ENCODE measurements at regions not wholly inside any gene's neighbourhood (a gene's known extent, or its start where the extent isn't known, plus 50 kb on each side); places are given as distances from the start of the nearest gene placed in this dataset.

- no peaks in the 10 kb centered on the region for H3K36me3 Mint-ChIP-seq (ENCODE audit: low read depth)
Measured at GRCh38 chr18:30343090-30343489, 699.5 kb downstream of the DSC3 start.

DNA sequence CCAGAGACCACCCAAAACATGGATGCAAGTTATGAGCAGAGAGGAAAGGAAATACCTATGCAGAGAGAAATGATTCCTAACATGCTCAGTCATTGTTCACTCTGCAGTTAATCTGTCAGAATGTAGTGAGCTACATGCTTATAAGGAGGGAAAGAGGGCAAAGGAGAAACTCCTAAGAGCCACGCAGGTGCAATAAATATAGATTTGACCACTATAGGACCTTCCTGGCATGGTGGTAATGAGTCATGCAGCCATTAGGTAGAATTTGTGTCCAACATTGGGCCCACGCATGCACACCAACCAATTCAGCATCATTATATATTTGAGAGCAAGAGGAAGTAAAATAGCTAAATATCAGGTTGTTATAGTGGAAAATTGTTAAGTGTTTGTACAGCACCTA lies 699.9 kb downstream of the DSC3 start:
- Mint-ChIP-seq H3K9me3 (ENCODE audit: insufficient read depth) (no peaks in the 10 kb centered on the region), H3K27me3 (ENCODE audit: low read depth) (no peaks in the 10 kb centered on the region), H3K36me3 (ENCODE audit: low read depth) (no peaks in the 10 kb centered on the region), H3K27ac (no peak overlapping the region), H3K4me1 (ENCODE audit: low read depth) (no peaks in the 10 kb centered on the region), H3K4me3 (no peak overlapping the region)
- CTCF ChIA-PET, result no interaction called here
- ATAC-seq (no peak), DNase-seq (no peak)
- POLR2A ChIA-PET, result no interaction called here

More at GRCh38 chr18:30343090-30343489, 699.5 kb downstream of the DSC3 start:
- ChIA-PET CTCF (no interaction called here), POLR2A (no interaction called here)
- DNase-seq (no peak), ATAC-seq (no peak)
- H3K4me3 Mint-ChIP-seq, result no peak overlapping the region
- no peaks in the 10 kb centered on the region for H3K9me3 Mint-ChIP-seq (ENCODE audit: insufficient read depth)
- no peaks in the 10 kb centered on the region for H3K4me1 Mint-ChIP-seq (ENCODE audit: low read depth)
- H3K27me3 Mint-ChIP-seq (ENCODE audit: low read depth), result no peaks in the 10 kb centered on the region
- H3K27ac Mint-ChIP-seq, result no peak overlapping the region

DNA sequence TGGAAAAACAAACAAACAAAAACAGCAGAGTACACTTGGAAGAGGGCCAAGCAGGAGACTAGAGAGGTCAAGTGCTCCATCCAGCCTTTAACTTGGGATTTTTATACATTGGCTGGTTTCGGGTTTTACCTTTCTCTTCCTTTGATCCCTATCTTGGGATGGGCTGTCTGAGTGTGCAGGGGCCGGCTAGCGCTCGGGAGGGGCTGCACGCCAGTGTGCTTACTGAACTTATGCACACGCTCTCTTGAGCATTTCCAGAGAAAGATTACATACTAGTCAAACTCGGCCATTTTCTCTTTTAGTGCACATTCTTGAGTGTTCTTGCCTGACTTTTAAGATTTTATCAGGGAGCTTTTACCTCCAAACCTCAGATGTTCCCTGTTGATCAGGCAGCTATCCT lies 707.8 kb downstream of the DSC3 start:
- no peak overlapping the region for H3K4me3 Mint-ChIP-seq
- DNase-seq (no peak), ATAC-seq (no peak)
- H3K27me3 Mint-ChIP-seq (ENCODE audit: low read depth), result no peaks in the 10 kb centered on the region
- H3K36me3 Mint-ChIP-seq (ENCODE audit: low read depth), result no peaks in the 10 kb centered on the region
- ChIA-PET CTCF (no interaction called here), POLR2A (no interaction called here)
- no peaks in the 10 kb centered on the region for H3K9me3 Mint-ChIP-seq (ENCODE audit: insufficient read depth)
- H3K4me1 Mint-ChIP-seq (ENCODE audit: low read depth), result no peaks in the 10 kb centered on the region
- no peak overlapping the region for H3K27ac Mint-ChIP-seq

DNA sequence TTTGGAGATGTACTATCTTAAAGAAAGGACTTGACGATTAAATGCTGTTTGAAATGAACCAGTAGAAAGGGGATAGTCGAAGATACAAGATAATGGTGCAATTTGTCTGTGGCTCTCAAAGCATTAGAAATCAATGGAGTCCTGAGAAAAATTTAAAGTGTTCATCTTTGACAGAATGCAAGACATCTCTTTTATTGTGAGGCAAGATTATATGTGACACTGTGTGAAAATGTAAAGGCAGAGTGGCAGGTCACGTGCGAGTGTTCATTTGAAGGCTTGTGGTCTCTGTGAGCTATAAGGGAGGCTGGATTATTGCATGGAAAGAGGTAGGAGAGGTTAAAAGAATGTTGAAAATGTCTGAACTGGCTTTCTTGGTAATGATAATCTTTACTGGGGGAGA lies 709.2 kb downstream of the DSC3 start:
- ChIA-PET CTCF (no interaction called here), POLR2A (no interaction called here)
- Mint-ChIP-seq H3K36me3 (ENCODE audit: low read depth) (no peaks in the 10 kb centered on the region), H3K27ac (no peak overlapping the region), H3K27me3 (ENCODE audit: low read depth) (no peaks in the 10 kb centered on the region), H3K4me1 (ENCODE audit: low read depth) (no peaks in the 10 kb centered on the region), H3K4me3 (no peak overlapping the region), H3K9me3 (ENCODE audit: insufficient read depth) (no peaks in the 10 kb centered on the region)
- DNase-seq (no peak), ATAC-seq (no peak)

GRCh38 chr18:30328839-30329238 lies 713.7 kb downstream of the DSC3 start:
- Mint-ChIP-seq H3K27ac (no peak overlapping the region), H3K9me3 (ENCODE audit: insufficient read depth) (peaks cover 3% of the 10 kb centered on the region), H3K4me3 (no peak overlapping the region), H3K36me3 (ENCODE audit: low read depth) (no peaks in the 10 kb centered on the region), H3K4me1 (ENCODE audit: low read depth) (no peaks in the 10 kb centered on the region), H3K27me3 (ENCODE audit: low read depth) (no peaks in the 10 kb centered on the region)
- no peak for DNase-seq
- CTCF ChIA-PET, result no interaction called here
- ATAC-seq, result no peak
- POLR2A ChIA-PET, result no interaction called here

- Mint-ChIP-seq H3K4me3 (no peak overlapping the region), H3K36me3 (ENCODE audit: low read depth) (no peaks in the 10 kb centered on the region), H3K4me1 (ENCODE audit: low read depth) (no peaks in the 10 kb centered on the region), H3K27ac (no peak overlapping the region), H3K9me3 (ENCODE audit: insufficient read depth) (peaks cover 7% of the 10 kb centered on the region), H3K27me3 (ENCODE audit: low read depth) (no peaks in the 10 kb centered on the region)
- ATAC-seq, result no peak
- ChIA-PET POLR2A (no interaction called here), CTCF (no interaction called here)
- DNase-seq, result no peak
Measured at GRCh38 chr18:30302181-30302580, 740.4 kb downstream of the DSC3 start.

GRCh38 chr18:30298769-30299168 lies 743.8 kb downstream of the DSC3 start:
- Mint-ChIP-seq H3K27ac (no peak overlapping the region), H3K36me3 (ENCODE audit: low read depth) (no peaks in the 10 kb centered on the region), H3K4me3 (no peak overlapping the region), H3K4me1 (ENCODE audit: low read depth) (no peaks in the 10 kb centered on the region), H3K9me3 (ENCODE audit: insufficient read depth) (peaks cover 12% of the 10 kb centered on the region), H3K27me3 (ENCODE audit: low read depth) (no peaks in the 10 kb centered on the region)
- ATAC-seq (no peak), DNase-seq (no peak)
- POLR2A ChIA-PET, result no interaction called here
- CTCF ChIA-PET, result no interaction called here

DNA sequence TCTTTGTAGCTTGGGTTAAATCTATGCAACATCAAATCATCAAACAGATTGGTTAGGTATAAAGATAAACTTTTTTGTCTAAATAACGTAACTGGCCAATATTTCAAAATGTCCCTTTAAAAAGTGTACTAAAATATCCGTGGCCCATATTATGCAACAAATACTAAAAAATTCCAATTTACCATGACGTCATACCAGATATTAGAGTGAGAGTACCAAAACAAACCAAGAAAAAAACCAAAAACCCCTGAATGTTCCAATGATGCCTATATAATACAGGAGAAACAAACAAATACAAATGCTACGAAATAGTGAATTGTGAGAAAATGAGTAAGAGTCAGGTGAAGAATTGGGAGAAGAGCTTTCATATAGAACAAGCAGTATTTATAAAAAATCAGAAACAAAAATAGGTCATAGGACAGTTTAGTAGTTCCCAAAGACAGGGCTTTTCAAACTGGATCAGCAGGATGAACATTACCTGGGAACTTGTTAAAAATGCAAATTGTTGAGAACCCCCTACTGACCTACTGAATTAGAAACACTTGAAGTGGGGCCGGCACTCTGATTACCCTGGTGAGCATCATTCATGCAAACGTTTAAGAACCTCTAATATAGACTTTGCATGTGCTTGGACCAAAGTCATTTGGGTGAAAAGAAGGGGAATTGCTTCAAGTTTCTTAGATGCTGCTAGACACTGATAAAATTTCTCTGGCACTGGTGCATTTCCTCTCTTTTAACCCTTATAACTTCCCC lies 753.7 kb downstream of the DSC3 start:
- POLR2A ChIA-PET, result no interaction called here
- Mint-ChIP-seq H3K27me3 (ENCODE audit: low read depth) (no peaks in the 10 kb centered on the region), H3K9me3 (ENCODE audit: insufficient read depth) (no peaks in the 10 kb centered on the region), H3K36me3 (ENCODE audit: low read depth) (no peaks in the 10 kb centered on the region), H3K4me1 (ENCODE audit: low read depth) (no peaks in the 10 kb centered on the region), H3K4me3 (no peak overlapping the region), H3K27ac (no peak overlapping the region)
- DNase-seq, result no peak
- ATAC-seq, result no peak
- CTCF ChIA-PET, result no interaction called here

GRCh38 chr18:30280861-30281470 lies 761.6 kb downstream of the DSC3 start:
- Mint-ChIP-seq H3K4me3 (no peak overlapping the region), H3K27ac (no peak overlapping the region), H3K4me1 (ENCODE audit: low read depth) (no peaks in the 10 kb centered on the region), H3K9me3 (ENCODE audit: insufficient read depth) (no peaks in the 10 kb centered on the region), H3K36me3 (ENCODE audit: low read depth) (no peaks in the 10 kb centered on the region), H3K27me3 (ENCODE audit: low read depth) (no peaks in the 10 kb centered on the region)
- POLR2A ChIA-PET, result interaction anchor here (0.6 kb wide), 1 partner anchor 512 kb away, joined by 3 read pairs; no protein-coding TSS in a partner anchor
- CTCF ChIA-PET, result interaction anchor here (0.9 to 2.0 kb wide), 4 partner anchors 9 to 406 kb away, joined by 3 to 7 read pairs (median 4); no protein-coding TSS in a partner anchor
- ATAC-seq, result no peak
- DNase-seq, result no peak

GRCh38 chr18:30280186-30280585 lies 762.4 kb downstream of the DSC3 start:
- Mint-ChIP-seq H3K4me3 (no peak overlapping the region), H3K36me3 (ENCODE audit: low read depth) (no peaks in the 10 kb centered on the region), H3K27me3 (ENCODE audit: low read depth) (no peaks in the 10 kb centered on the region), H3K27ac (no peak overlapping the region), H3K9me3 (ENCODE audit: insufficient read depth) (no peaks in the 10 kb centered on the region), H3K4me1 (ENCODE audit: low read depth) (no peaks in the 10 kb centered on the region)
- ChIA-PET CTCF (interaction anchor here (0.9 to 2.0 kb wide), 4 partner anchors 10 to 405 kb away, joined by 3 to 7 read pairs (median 4); no protein-coding TSS in a partner anchor), POLR2A (no interaction called here)
- DNase-seq, result no peak
- ATAC-seq, result no peak

DNA sequence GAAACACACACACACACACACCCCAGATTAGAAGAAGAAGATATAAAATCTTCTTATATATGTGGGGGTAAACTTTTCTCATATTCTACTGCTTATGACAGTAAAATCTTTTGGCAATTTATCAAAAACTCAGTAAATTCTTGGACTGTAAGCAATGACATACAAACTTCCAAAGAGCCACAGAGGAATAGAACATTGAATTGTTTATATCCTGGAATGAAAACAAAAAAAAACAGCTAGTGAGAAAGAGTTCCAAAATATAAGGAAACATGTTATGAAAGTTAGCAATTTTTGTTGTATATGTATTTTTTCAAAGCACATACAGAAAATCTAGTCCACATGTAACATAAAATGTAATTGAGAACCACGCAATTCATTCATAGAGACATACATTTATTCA lies 764.9 kb downstream of the DSC3 start:
- CTCF ChIA-PET, result no interaction called here
- no peaks in the 10 kb centered on the region for H3K4me1 Mint-ChIP-seq (ENCODE audit: low read depth)
- no peak overlapping the region for H3K27ac Mint-ChIP-seq
- H3K36me3 Mint-ChIP-seq (ENCODE audit: low read depth), result no peaks in the 10 kb centered on the region
- no peaks in the 10 kb centered on the region for H3K27me3 Mint-ChIP-seq (ENCODE audit: low read depth)
- no peaks in the 10 kb centered on the region for H3K9me3 Mint-ChIP-seq (ENCODE audit: insufficient read depth)
- POLR2A ChIA-PET, result no interaction called here
- DNase-seq, result no peak
- H3K4me3 Mint-ChIP-seq, result no peak overlapping the region
- no peak for ATAC-seq

DNA sequence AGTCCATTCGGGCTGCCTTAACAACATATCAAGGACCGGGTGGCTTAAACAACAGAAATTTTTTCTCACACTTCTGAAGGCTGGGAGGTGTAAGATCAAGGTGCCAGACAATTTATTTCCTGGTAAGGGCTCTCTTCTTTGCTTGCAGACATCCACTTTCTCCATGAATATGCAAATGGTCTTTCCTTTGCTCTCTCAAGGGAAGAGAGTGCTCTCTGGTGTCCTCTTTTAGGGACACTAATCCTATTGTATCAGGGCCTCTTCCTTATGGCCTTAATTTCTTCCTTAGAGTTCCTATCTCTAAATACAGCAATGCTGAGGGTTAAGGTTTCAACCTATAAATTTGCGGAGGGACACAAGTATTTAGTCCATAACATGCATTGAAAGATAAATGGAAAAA lies 770.8 kb downstream of the DSC3 start:
- Mint-ChIP-seq H3K9me3 (ENCODE audit: insufficient read depth) (peaks cover 9% of the 10 kb centered on the region), H3K4me1 (ENCODE audit: low read depth) (no peaks in the 10 kb centered on the region), H3K27me3 (ENCODE audit: low read depth) (no peaks in the 10 kb centered on the region), H3K27ac (no peak overlapping the region), H3K36me3 (ENCODE audit: low read depth) (no peaks in the 10 kb centered on the region), H3K4me3 (no peak overlapping the region)
- ChIA-PET CTCF (no interaction called here), POLR2A (no interaction called here)
- DNase-seq, result no peak
- no peak for ATAC-seq

DNA sequence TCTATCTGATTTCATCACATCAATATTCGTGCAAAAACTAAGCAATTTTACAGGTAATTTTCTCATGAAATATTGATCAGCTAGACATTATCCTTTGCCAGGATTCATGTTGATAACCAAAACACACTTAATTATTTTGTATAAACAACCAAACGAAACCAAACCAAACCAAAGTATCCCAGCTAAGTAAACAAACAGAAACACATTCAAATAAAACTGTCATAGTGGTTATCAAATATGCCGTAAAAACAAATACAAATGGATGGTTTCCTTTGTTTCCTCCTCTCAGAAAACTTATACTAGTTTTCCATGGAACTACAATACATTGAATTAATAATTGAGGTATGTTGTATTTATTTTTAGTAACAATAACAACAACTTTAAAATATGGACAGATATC lies 777.4 kb downstream of the DSC3 start:
- no peaks in the 10 kb centered on the region for H3K27me3 Mint-ChIP-seq (ENCODE audit: low read depth)
- ATAC-seq (no peak), DNase-seq (no peak)
- no peaks in the 10 kb centered on the region for H3K36me3 Mint-ChIP-seq (ENCODE audit: low read depth)
- no peaks in the 10 kb centered on the region for H3K4me1 Mint-ChIP-seq (ENCODE audit: low read depth)
- no peak overlapping the region for H3K4me3 Mint-ChIP-seq
- POLR2A ChIA-PET, result no interaction called here
- peaks cover 9% of the 10 kb centered on the region for H3K9me3 Mint-ChIP-seq (ENCODE audit: insufficient read depth)
- CTCF ChIA-PET, result interaction anchor here (1.1 kb wide), 1 partner anchor 16 kb away, joined by 4 read pairs; no protein-coding TSS in a partner anchor
- no peak overlapping the region for H3K27ac Mint-ChIP-seq

All from activated CD8-positive, alpha-beta T cell treated with anti-CD3 and anti-CD28 coated beads, Interleukin-2, amount 10 ng/mL, durations not matched to agents 7 days and 5 days (primary cell).